ENCODE measurements at regions not wholly inside any gene's neighbourhood (a gene's known extent, or its start where the extent isn't known, plus 50 kb on each side); places are given as distances from the start of the nearest gene placed in this dataset.

- H3K4me3 ChIP-seq (ENCODE audit: low read depth, low read length): no peak overlapping the region
- TF ChIP-seq CTCF (IDR thresholded peaks at IDR 0.05; ENCODE audit: low read depth, low read length, missing control alignments): no peak
- no peak for DNase-seq (ENCODE audit: low read depth)
- in situ Hi-C loops (cut with HindIII; ENCODE audit: low sequenced_read_pairs): no loop called here
These were observed 265.0 kb upstream of the USP24 start for GRCh38 chr1:55480029-55480795.

- peak; percentile 16 for TF ChIP-seq CTCF (IDR thresholded peaks at IDR 0.05; ENCODE audit: low read depth, low read length, missing control alignments)
- peak; percentile 28 for DNase-seq (ENCODE audit: low read depth)
- H3K4me3 ChIP-seq (ENCODE audit: low read depth, low read length): no peak overlapping the region
- in situ Hi-C loops (cut with HindIII; ENCODE audit: low sequenced_read_pairs): no loop called here
These were observed 263.6 kb upstream of the USP24 start for GRCh38 chr1:55478742-55479141.

GRCh38 chr1:55477953-55478352 lies 262.8 kb upstream of the USP24 start:
- no peak overlapping the region for H3K4me3 ChIP-seq (ENCODE audit: low read depth, low read length)
- no peak for DNase-seq (ENCODE audit: low read depth)
- TF ChIP-seq CTCF (IDR thresholded peaks at IDR 0.05; ENCODE audit: low read depth, low read length, missing control alignments): no peak
- in situ Hi-C loops (cut with HindIII; ENCODE audit: low sequenced_read_pairs): no loop called here

GRCh38 chr1:55476445-55477015 lies 261.4 kb upstream of the USP24 start:
- no peak for DNase-seq (ENCODE audit: low read depth)
- in situ Hi-C loops (cut with HindIII; ENCODE audit: low sequenced_read_pairs): no loop called here
- no peak overlapping the region for H3K4me3 ChIP-seq (ENCODE audit: low read depth, low read length)
- no peak for TF ChIP-seq CTCF (IDR thresholded peaks at IDR 0.05; ENCODE audit: low read depth, low read length, missing control alignments)

- TF ChIP-seq CTCF (IDR thresholded peaks at IDR 0.05; ENCODE audit: low read depth, low read length, missing control alignments): no peak
- H3K4me3 ChIP-seq (ENCODE audit: low read depth, low read length): no peak overlapping the region
- no peak for DNase-seq (ENCODE audit: low read depth)
These were observed 259.1 kb upstream of the USP24 start for GRCh38 chr1:55474168-55474786.

GRCh38 chr1:55473661-55474060 lies 258.5 kb upstream of the USP24 start:
- in situ Hi-C loops (cut with HindIII; ENCODE audit: low sequenced_read_pairs): no loop called here
- no peak overlapping the region for H3K4me3 ChIP-seq (ENCODE audit: low read depth, low read length)
- DNase-seq (ENCODE audit: low read depth): no peak
- no peak for TF ChIP-seq CTCF (IDR thresholded peaks at IDR 0.05; ENCODE audit: low read depth, low read length, missing control alignments)

More at GRCh38 chr1:55474168-55474786, 259.1 kb upstream of the USP24 start:
- in situ Hi-C loops (cut with HindIII; ENCODE audit: low sequenced_read_pairs): no loop called here

All from astrocyte of the cerebellum (primary cell).